Liver (tissue), 3 donors: ENCODE measurements at regions not wholly inside any gene's neighbourhood (a gene's known extent, or its start where the extent isn't known, plus 50 kb on each side); places are given as distances from the start of the nearest gene placed in this dataset.
"Not testable (repeated sequence)": the region's sequence is repeated elsewhere in the genome, so short reads cannot be mapped to it uniquely, and the experiment has no call there.

ENCODE experiments used
- ATF3 ChIP-seq: IDR thresholded peaks from 2 replicates; pipeline ENCODE4 v1.6.1; 2016; ENCODE audit warnings: antibody characterized with exemption
- CTCF ChIP-seq: fragments of 150-350 bp; IDR thresholded peaks from 2 replicates; pipeline ENCODE4 v1.5.1; 2017; ENCODE audit warnings: improper control_type of control experiment, low read depth, low read length; ENCODE audit not compliant: missing input control
- EGR1 ChIP-seq, 2 donors: IDR thresholded peaks; 2 replicates each; pipeline ENCODE4 v1.6.1; 2016 to 2018; ENCODE audit warnings: antibody characterized with exemption in 2 of 2, low read depth in 2 of 2
- MAX ChIP-seq: IDR thresholded peaks from 2 replicates; pipeline ENCODE4 v1.6.1; 2016; ENCODE audit warnings: antibody characterized with exemption
- RAD21 ChIP-seq, 2 donors: IDR thresholded peaks; 2 replicates each; pipeline ENCODE4 v1.6.1; 2016; ENCODE audit warnings: antibody characterized with exemption in 2 of 2, mild to moderate bottlenecking in 2 of 2
- REST ChIP-seq: IDR thresholded peaks from 2 replicates; pipeline ENCODE4 v1.6.1; 2016; ENCODE audit warnings: antibody characterized with exemption, mild to moderate bottlenecking
- TAF1 ChIP-seq: conservative IDR thresholded peaks from 2 replicates; pipeline ENCODE4 v1.6.1; 2016; ENCODE audit warnings: antibody characterized with exemption, mild to moderate bottlenecking
- YY1 ChIP-seq: IDR thresholded peaks from 2 replicates; pipeline ENCODE4 v1.6.1; 2016; ENCODE audit warnings: antibody characterized with exemption, mild to moderate bottlenecking
- donor health status: healthy.
- donor health status: healthy.

- TF ChIP-seq CTCF; EGR1 (IDR thresholded peaks at IDR 0.05; ENCODE audit: low read depth in 2 of 2); ATF3; REST; MAX; YY1; TAF1; RAD21 (IDR thresholded peaks at IDR 0.05): not testable (repeated sequence)
Observed at GRCh38 chr7:36060388-36060787, 92.7 kb upstream of the EEPD1 start.
